Stimulated activated CD4-positive, alpha-beta T cell treated with anti-CD3 and anti-CD28 coated beads, Interleukin-2, amount 100 ng/mL, for 48 hours (primary cell): ENCODE measurements at regions not wholly inside any gene's neighbourhood (a gene's known extent, or its start where the extent isn't known, plus 50 kb on each side); places are given as distances from the start of the nearest gene placed in this dataset.

Experiments
- DNase-seq, 2 donors: peaks; one replicate each; pipeline ENCODE4 v3.0.0-alpha.2; 2020

DNA sequence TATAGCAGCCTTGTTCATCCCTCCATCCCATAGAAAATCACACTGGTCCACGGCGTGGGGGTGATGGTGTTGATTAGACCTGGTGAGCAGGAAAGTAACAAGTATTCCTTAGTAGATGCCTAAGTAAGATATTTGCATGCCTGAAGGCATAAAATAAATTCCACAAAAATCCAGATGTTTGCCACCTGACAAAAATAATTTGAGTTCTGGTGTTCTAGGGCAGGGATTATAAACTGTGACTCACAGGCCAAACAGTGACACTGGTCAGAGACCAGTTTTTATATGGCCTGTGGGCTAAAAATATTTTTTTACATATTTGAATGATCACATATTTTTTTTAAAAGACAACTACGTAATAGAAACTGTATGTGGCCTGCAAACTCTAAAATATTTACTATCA is 310.7 kb downstream of the RFC3 start:
- DNase-seq = no peak

GRCh38 chr13:34129436-34129835 is 311.5 kb downstream of the RFC3 start:
- no peak for DNase-seq

GRCh38 chr13:34137200-34137599 is 319.3 kb downstream of the RFC3 start:
- no peak for DNase-seq

- DNase-seq = no peak
Measured at GRCh38 chr13:34139660-34140227, 321.8 kb downstream of the RFC3 start.

DNA sequence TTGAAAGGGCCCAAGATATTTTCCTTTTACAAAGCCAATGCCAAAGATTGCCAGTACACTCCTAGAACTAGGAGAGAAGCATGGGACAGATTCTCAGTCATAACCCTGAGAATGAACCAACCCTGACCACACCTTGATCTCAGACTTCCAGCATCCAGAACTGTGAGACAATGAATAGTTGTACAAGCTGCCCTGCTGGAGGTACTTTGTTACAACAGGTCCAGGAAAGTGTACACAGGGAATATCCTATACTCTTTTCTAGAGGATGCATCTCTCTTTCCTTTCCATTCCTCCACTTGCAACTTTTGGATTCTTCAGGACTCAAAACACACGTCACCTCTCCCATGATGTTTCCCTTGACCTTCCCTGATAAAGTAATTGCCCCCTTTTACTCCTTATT is 325.7 kb downstream of the RFC3 start:
- no peak for DNase-seq

- no peak for DNase-seq
Measured at GRCh38 chr13:34144142-34144541, 326.2 kb downstream of the RFC3 start.

GRCh38 chr13:34145061-34145460 is 327.1 kb downstream of the RFC3 start:
- DNase-seq = no peak

- DNase-seq = no peak
Measured at GRCh38 chr13:34148359-34148758, 330.4 kb downstream of the RFC3 start.

DNA sequence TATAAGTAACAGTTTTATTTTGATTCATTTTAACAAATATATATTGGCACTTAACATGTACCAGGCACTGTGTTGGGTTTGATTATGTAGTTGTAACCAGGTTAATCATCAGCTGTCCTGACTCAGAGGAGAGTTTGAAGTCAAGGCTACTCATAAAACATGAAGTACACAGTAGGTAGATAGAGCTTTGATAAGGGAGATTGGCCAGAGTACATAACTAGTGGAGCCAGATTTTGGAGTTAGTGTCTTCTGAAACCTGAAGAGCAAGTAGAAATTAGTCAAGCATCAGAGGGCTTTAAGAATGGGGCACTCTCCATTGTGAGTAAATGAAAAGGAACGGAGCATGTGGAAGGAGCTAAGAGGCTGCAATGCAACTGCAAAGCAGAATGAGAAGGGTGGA is 333.9 kb downstream of the RFC3 start:
- no peak for DNase-seq

DNA sequence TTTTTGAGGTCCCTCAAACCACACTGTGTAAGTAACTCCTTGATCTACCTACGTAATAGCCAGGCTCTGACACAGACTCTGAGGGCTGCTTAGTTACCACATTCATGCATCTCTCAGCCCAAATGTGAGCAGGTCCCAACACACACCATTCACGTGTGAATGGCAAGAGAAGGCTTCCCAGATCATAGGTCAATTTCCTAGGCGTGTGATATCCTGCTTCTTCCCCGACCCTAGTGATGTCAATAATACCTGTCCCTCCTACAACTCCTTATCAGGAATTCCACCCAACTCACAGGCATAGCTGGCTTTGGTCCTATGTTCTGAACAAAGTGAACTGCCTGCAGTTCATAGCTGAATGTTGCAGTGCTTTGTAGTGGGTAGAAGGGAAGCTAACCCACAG is 334.5 kb downstream of the RFC3 start:
- no peak for DNase-seq

DNA sequence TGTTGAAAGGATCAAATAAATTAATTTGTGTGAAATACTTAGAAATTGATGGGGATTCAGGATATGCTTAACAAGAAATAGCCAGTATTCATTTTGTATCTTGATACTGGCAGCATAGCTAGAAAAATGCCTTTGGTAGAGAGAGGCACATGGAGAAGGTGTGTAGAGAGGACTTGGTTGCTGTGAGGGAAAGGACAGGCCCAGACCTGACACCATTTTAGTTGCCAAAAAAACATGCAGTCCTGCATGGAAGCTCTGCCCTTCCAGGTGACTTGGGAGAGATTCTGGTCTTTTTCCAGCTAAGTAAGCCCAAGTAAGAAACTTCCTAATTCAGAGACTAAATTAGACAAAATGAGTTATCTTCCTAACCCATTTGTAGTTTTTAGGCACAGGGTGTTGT is 335.0 kb downstream of the RFC3 start:
- no peak for DNase-seq

GRCh38 chr13:34153428-34154180 is 335.7 kb downstream of the RFC3 start:
- no peak for DNase-seq

DNA sequence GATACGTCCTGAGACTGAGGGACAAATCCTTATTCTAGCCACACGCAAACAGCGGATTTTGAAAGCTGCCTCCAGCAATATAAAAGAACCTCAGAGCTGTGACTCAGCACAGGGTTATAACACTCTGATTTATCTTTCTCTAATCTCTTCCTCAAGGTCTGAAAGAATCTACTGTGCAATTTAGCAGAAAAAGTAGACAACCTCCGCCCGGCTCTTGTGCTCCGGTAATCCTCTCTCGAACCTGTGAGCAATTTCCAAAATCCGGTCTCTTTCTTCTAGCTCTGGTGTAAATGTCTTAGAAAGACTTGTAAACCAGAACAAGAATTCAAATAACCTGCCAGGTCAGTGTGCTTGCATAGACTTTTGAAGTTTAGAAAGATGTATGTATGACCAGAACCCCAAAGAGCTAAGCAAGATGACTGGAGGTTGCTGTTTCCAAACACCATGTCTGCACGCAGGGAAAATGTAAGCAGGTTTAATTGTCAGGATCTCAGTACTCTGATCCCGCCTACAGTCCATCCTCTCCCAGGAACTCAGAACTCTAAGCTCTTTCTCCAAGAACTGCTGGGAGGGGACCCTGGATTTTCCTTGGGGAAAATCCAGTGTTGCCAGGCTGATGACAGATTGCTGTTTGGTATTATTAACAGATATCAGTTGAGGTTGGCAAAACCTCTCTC is 338.1 kb downstream of the RFC3 start:
- DNase-seq = no peak

DNA sequence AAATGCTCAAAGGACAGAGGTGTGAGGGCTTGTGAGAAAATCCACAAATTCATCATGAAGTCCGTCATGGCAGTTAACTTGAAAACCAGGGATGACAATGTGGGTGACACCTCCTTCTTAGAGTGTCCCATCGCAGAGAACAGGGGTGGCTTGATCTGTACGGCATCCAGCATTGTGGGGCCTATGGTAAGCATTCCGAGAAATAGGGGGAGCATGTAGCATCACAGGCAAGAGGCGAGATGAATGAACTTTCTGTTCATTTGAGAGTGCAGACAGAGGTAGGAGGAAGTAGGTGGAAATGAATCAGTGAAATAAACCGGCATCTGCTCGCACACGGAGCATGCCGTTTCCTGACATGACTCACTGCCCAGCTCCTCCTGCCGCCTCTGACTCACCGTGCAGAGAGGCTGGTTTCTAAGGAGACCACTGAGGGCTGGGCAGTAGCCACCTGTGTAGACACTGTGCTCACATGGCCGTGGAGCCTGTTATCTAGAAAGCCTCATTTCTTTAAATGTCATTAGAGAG is 339.0 kb downstream of the RFC3 start:
- DNase-seq = peak; percentile 2 to 15

DNA sequence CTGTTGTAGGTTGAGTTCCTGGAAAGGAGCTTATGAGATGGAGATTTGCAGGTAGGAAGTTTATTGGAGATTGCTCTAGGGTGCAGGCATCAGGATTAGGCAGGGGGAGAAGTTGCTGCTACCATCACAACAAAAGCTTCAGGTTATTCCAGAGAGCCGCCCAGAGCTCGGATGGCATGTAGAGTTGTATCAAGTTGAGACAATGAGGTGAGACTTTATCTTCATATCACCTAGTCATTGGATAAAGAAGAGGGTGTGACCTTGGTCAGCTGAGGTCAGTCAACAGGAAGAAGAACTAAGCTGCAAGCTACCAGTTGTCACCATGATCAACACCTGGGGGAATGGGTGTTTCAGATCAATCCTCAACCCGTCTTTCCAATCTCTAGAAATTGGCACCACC is 342.0 kb downstream of the RFC3 start:
- no peak for DNase-seq

GRCh38 chr13:34161931-34162543 is 344.1 kb downstream of the RFC3 start:
- DNase-seq = no peak

DNA sequence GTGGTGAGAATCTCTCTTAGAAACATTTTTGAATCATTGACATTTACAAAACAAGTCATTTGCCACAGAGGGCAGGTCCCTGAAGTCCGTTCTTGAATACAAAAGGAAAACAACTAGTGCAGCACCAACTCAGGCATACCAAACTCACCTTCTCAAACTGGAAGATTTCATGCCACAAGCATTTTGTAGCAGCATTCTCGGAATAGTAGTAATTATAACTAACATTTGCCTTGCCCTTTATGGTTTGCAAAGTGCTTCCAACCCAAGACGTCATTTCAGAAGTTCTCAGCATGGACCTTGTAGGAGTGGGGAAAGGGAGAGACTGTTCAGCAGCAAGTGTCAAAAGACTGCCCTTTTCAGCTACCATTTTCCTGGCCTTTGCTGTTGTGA is 344.6 kb downstream of the RFC3 start:
- DNase-seq = no peak

DNA sequence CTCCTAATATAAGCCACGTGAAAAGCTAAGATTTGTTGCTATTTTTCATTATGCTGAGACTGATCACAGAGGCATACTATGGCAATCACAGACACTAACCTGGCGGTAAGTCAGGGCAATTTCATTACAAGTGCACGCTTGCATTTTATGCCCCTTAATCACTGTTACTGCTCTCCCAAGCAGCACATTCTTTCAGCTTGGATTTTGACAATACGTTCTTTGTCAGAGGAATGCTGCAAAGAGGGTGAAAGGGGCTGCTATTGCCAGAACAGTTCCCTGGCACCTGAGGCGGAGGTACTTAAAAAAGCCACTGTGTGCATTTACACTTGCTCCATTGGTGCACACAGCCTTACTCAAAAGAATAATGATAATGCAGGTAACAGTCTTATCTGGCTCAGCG is 346.6 kb downstream of the RFC3 start:
- DNase-seq = no peak

GRCh38 chr13:34165158-34165557 is 347.2 kb downstream of the RFC3 start:
- no peak for DNase-seq

- DNase-seq = no peak
Measured at GRCh38 chr13:34166406-34166805, 348.5 kb downstream of the RFC3 start.

DNA sequence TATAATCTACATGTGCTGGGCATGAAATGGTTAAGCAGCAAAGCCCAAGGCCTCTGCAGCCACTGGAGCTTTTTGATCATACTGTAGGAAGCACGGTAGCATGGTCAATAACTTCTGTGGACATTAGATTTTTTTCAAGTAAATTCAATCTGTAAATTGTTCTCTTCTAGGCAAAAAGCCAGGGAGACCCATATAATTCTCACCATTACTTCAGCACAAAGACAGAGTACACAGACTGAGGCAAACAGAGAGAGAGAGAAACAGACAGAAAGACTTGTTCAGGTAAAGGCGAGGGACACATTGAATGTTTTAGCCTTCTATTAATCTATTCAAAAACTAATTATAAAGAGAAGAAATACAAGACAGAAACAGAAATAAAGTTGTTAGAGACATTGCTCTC is 349.4 kb downstream of the RFC3 start:
- DNase-seq = no peak

GRCh38 chr13:34172048-34172447 is 354.1 kb downstream of the RFC3 start:
- DNase-seq = no peak

DNA sequence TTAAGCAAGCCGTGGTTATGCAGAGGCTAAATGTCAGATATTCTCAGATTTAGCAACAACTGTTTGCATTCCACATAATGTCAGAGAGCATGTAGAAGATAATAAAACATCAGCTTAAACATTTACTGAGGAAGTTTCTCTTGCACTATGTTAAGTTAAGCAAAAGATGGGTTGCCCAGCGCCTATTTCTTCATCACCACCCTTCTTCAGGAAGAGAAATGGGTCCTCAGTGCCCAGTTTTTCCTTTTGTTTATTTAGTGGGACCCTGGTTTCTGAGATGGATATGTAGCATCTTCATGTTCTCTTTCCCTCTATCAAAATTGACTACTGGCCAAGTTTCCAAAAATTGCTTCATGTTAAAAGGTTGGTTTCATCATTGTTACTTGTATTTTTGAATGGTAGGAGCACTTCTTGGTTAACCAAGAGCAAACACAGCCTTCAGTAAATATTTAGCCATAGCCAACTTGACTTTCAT is 356.8 kb downstream of the RFC3 start:
- no peak for DNase-seq

DNA sequence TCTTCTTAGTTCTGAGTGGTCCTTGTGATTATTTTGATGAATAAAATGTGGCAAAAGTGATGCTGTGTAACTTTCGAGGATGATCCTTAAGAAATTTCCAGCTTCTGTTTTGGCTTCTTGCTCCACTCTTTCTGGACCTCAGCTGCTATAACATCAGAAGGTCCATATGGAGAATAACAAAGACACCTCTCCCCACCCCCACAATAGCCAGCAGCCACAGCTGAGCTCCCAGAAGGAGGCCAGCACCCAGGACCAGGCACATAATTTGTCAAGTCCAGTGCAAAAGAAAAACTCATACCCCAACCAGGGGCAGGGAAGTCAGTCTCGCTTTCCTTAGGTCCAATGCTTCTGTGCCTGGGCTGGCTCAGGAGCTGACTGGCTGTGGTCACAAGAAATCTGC is 357.6 kb downstream of the RFC3 start:
- DNase-seq = no peak
